Liver (tissue), 8 donors: ENCODE measurements at regions not wholly inside any gene's neighbourhood (a gene's known extent, or its start where the extent isn't known, plus 50 kb on each side); places are given as distances from the start of the nearest gene placed in this dataset.

Experiments
- DNase-seq: peaks from one replicate; pipeline ENCODE4 v3.0.0-alpha.2; 2017; ENCODE audit warnings: low spot score
- H3K27ac ChIP-seq, 2 donors: one replicate each; pipeline ENCODE4 v1.7.0; 2013; ENCODE audit warnings: inconsistent platforms in 2 of 2, low read length in 2 of 2, control low read depth in 1 of 2, low read depth in 1 of 2, mild to moderate bottlenecking in 1 of 2
- H3K27me3 ChIP-seq, 4 donors: one replicate each; pipeline versions ENCODE4 v1.6.1 to v1.7.0; 2013; ENCODE audit warnings: low read length in 3 of 4, inconsistent platforms in 1 of 4, mild to moderate bottlenecking in 1 of 4, moderate library complexity in 1 of 4; ENCODE audit not compliant: control insufficient read depth in 4 of 4, insufficient read depth in 4 of 4
- H3K36me3 ChIP-seq, 4 donors: one replicate each; pipeline versions ENCODE4 v1.6.1 to v1.7.0; 2013; ENCODE audit warnings: low read length in 3 of 4, mild to moderate bottlenecking in 3 of 4, low read depth in 1 of 4, moderate library complexity in 1 of 4; ENCODE audit not compliant: control insufficient read depth in 4 of 4, insufficient read depth in 3 of 4
- H3K4me1 ChIP-seq, 4 donors: one replicate each; pipeline versions ENCODE4 v1.6.1 to v1.7.0; 2013; ENCODE audit warnings: low read length in 3 of 4, mild to moderate bottlenecking in 3 of 4, moderate library complexity in 1 of 4; ENCODE audit not compliant: control insufficient read depth in 4 of 4, insufficient read depth in 4 of 4
- H3K4me3 ChIP-seq, 3 donors: one replicate each; pipeline versions ENCODE4 v1.6.1 to v1.7.0; 2013; ENCODE audit warnings: low read length in 3 of 3, control low read depth in 1 of 3, low read depth in 1 of 3, mild to moderate bottlenecking in 1 of 3
- H3K9ac ChIP-seq, 2 donors: one replicate each; pipeline ENCODE4 v1.7.0; 2013; ENCODE audit warnings: low read length in 2 of 2, mild to moderate bottlenecking in 2 of 2, moderate library complexity in 2 of 2, control low read depth in 1 of 2, low read depth in 1 of 2
- H3K9me3 ChIP-seq, 4 donors: one replicate each; pipeline versions ENCODE4 v1.6.1 to v1.7.0; 2013; ENCODE audit warnings: low read length in 3 of 4; ENCODE audit not compliant: control insufficient read depth in 4 of 4
- ATF3 ChIP-seq: IDR thresholded peaks from 2 replicates; pipeline ENCODE4 v1.6.1; 2016; ENCODE audit warnings: antibody characterized with exemption
- CTCF ChIP-seq: fragments of 150-350 bp; IDR thresholded peaks from 2 replicates; pipeline ENCODE4 v1.5.1; 2017; ENCODE audit warnings: improper control_type of control experiment, low read depth, low read length; ENCODE audit not compliant: missing input control
- EGR1 ChIP-seq, 2 donors: IDR thresholded peaks; 2 replicates each; pipeline ENCODE4 v1.6.1; 2016 to 2018; ENCODE audit warnings: antibody characterized with exemption in 2 of 2, low read depth in 2 of 2
- FOXA1 ChIP-seq: IDR thresholded peaks from 2 replicates; pipeline ENCODE4 v1.6.1; 2016; ENCODE audit warnings: antibody characterized with exemption
- FOXA2 ChIP-seq: IDR thresholded peaks from 2 replicates; pipeline ENCODE4 v1.6.1; 2016; ENCODE audit warnings: antibody characterized with exemption
- GABPA ChIP-seq, 2 donors: IDR thresholded peaks in 1 of 2; conservative IDR thresholded peaks in 1 of 2; 2 replicates each; pipeline ENCODE4 v1.6.1; 2016; ENCODE audit warnings: antibody characterized with exemption in 2 of 2, mild to moderate bottlenecking in 1 of 2, moderate library complexity in 1 of 2
- HNF4A ChIP-seq, 2 donors: conservative IDR thresholded peaks; 2 replicates each; pipeline ENCODE4 v1.6.1; 2016; ENCODE audit warnings: antibody characterized with exemption in 2 of 2, mild to moderate bottlenecking in 2 of 2
- JUND ChIP-seq, 2 donors: IDR thresholded peaks; 2 replicates each; pipeline ENCODE4 v1.6.1; 2016; ENCODE audit warnings: antibody characterized with exemption in 2 of 2
- MAX ChIP-seq: IDR thresholded peaks from 2 replicates; pipeline ENCODE4 v1.6.1; 2016; ENCODE audit warnings: antibody characterized with exemption
- NR2F2 ChIP-seq: IDR thresholded peaks from 2 replicates; pipeline ENCODE4 v1.6.1; 2016; ENCODE audit warnings: antibody characterized with exemption
- REST ChIP-seq: IDR thresholded peaks from 2 replicates; pipeline ENCODE4 v1.6.1; 2016; ENCODE audit warnings: antibody characterized with exemption, mild to moderate bottlenecking
- RXRA ChIP-seq, 2 donors: IDR thresholded peaks; 2 replicates each; pipeline ENCODE4 v1.6.1; 2017 to 2018; ENCODE audit warnings: antibody characterized with exemption in 2 of 2, mild to moderate bottlenecking in 1 of 2
- SP1 ChIP-seq: IDR thresholded peaks from 2 replicates; pipeline ENCODE4 v1.6.1; 2018; ENCODE audit warnings: antibody characterized with exemption, mild to moderate bottlenecking
- TAF1 ChIP-seq: conservative IDR thresholded peaks from 2 replicates; pipeline ENCODE4 v1.6.1; 2016; ENCODE audit warnings: antibody characterized with exemption, mild to moderate bottlenecking
- YY1 ChIP-seq: IDR thresholded peaks from 2 replicates; pipeline ENCODE4 v1.6.1; 2016; ENCODE audit warnings: antibody characterized with exemption, mild to moderate bottlenecking
- WGBS: extraction: QIAGEN DNeasy Blood & Tissue Kit; methylation state at CpG from one replicate; pipeline ENCODE4 v1.1.7; 2013; 5-methylcytosine and 5-hydroxymethylcytosine counted together
- donor health status: healthy.
- donor health status: healthy.
- donor health status: healthy.
- donor health status: healthy.
- donor health status: healthy.

- no peaks in the 10 kb centered on the region for H3K9me3 ChIP-seq
- H3K4me1 ChIP-seq = no peaks in the 10 kb centered on the region
- H3K27me3 ChIP-seq = no peaks in the 10 kb centered on the region
- 60% methylated on average over 2 of the region's 2 CpGs for WGBS
- no peak overlapping the region for H3K4me3 ChIP-seq
- no peak for DNase-seq
- H3K9ac ChIP-seq = no peak overlapping the region
- TF ChIP-seq NR2F2 (no peak), RXRA (IDR thresholded peaks at IDR 0.05) (no peak), ATF3 (no peak)
- H3K36me3 ChIP-seq = no peaks in the 10 kb centered on the region
- H3K27ac ChIP-seq = no peak overlapping the region
Observed at GRCh38 chr18:28791101-28791500, 614.2 kb upstream of the CDH2 start.

- no peaks in the 10 kb centered on the region for H3K4me1 ChIP-seq
- no peak overlapping the region for H3K9ac ChIP-seq
- H3K4me3 ChIP-seq = no peak overlapping the region
- H3K36me3 ChIP-seq = no peaks in the 10 kb centered on the region
- DNase-seq = no peak
- H3K9me3 ChIP-seq = no peaks in the 10 kb centered on the region
- WGBS = 55% methylated on average over 5 of the region's 5 CpGs
- H3K27me3 ChIP-seq = no peaks in the 10 kb centered on the region
- H3K27ac ChIP-seq = no peak overlapping the region
- no peak for TF ChIP-seq JUND (IDR thresholded peaks at IDR 0.05)
- no peak for TF ChIP-seq GABPA (IDR thresholded peaks at IDR 0.05 in 1 of 2, conservative IDR thresholded peaks at IDR 0.05 in 1 of 2)
- TF ChIP-seq TAF1 = no peak
- TF ChIP-seq EGR1 (IDR thresholded peaks at IDR 0.05; ENCODE audit: low read depth in 2 of 2) = no peak
- no peak for TF ChIP-seq REST
- no peak for TF ChIP-seq CTCF
- no peak for TF ChIP-seq FOXA2
- TF ChIP-seq RXRA (IDR thresholded peaks at IDR 0.05) = no peak
- TF ChIP-seq MAX = no peak
- no peak for TF ChIP-seq YY1
- TF ChIP-seq FOXA1 = no peak
- TF ChIP-seq HNF4A (conservative IDR thresholded peaks at IDR 0.05) = no peak
- no peak for TF ChIP-seq SP1
Observed at GRCh38 chr18:28789502-28789901, 612.6 kb upstream of the CDH2 start.
